OCI-M2 (cell line): ENCODE measurements at regions not wholly inside any gene's neighbourhood (a gene's known extent, or its start where the extent isn't known, plus 50 kb on each side); places are given as distances from the start of the nearest gene placed in this dataset.

Experiments
- DNase-seq: peaks from one replicate; lab custom pipeline; 2025; ENCODE audit not compliant: unreplicated experiment; lab: John Stamatoyannopoulos, UW

DNA sequence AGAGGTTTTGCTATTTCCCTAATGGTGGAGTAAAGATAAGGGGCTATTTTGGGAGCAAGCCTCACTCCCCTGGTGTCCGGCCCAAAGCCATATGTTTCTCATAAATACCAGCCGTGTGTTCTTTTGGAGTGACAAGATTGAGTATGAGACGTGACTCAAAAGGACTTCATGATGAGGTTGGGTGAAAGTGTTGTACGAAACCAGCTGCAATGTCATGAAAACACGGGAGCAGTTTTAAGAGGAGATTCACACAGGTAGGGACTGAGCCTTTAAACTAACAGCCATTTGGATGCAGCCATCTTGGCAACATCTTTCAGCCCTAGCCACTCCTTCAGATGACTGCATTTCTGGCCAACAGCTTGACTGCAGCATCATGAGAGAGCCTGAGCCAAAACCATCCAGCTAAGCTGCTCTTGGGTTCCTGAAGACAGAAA lies 532.3 kb upstream of the USP24 start:
- DNase-seq: no peak

GRCh38 chr1:55746710-55747109 lies 531.5 kb upstream of the USP24 start:
- no peak for DNase-seq

DNA sequence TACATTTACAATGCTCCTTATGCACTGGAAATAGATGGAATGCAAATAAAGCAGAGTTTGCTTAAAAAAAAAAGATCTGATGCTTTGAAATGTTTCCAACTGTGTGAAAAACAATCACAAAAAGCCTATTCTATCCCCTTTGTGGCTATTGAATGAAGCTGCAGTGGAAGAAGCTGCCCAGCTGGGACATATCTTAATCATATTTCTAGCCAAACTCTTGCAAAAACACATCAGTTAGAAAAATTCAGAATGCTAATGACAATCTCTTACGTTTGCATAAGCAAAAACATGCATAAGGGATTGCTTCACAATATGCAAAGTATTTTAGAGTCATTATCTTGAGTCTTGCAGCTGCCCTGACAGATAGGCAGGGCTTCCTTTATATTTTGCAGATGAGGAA lies 526.4 kb upstream of the USP24 start:
- DNase-seq: no peak

DNA sequence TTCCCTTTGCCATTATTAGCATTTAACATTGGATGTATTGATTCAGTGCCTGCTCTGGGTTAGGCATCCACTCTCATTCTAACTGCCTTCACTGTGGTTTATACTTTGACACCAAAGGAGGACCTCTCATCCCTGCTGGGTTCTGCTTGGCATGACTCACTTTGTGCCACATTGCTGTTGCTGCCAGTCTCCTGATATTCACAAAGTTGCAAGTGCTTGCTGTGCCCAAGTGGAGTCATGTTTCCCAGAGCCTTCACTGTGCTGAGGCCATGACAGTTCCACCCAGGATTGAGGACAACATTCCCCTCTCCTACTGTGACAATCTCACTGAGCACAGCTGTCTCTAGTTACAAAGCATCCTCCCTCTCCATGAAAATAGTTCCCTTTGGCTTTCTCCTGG lies 519.9 kb upstream of the USP24 start:
- no peak for DNase-seq

DNA sequence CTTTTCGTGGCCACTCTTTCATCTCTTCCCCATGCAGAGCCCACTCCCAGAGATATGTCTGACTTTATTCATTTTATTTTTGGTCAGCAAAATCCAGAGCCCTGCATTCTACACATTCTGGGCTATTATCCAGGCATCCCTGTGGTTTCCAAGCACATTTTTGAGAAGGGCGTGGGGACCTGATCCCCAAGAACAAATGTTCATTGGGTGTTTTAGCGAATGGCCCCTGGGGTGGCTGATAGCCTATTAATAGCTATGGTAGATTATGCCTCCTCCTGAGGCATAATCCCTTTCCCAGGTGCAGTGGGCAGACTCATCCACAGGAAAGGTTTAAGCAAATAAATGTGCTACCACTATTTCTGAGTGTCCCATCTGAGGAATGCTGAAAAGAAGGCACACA lies 511.8 kb upstream of the USP24 start:
- no peak for DNase-seq

- DNase-seq: no peak
These were observed 510.2 kb upstream of the USP24 start for GRCh38 chr1:55725378-55725777.

- DNase-seq: no peak
These were observed 509.6 kb upstream of the USP24 start for GRCh38 chr1:55724551-55725325.

DNA sequence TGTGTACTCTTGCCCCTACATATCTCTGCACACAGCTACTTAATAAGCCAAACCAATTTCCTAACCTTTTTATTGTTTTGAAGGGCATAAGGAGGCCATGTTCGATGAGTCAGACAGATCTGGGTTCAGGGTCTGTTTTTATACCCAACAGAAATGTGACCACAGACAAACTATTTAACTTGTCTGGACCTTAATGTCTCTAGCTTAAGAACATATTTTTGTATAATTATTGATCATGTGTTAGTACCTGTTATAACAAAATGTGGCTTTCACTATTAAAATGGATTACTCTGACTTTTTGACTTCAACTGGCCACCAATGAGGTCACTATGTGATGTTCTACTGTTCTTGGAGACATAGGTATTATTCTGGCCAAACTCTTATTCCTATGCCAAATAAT lies 507.8 kb upstream of the USP24 start:
- DNase-seq: no peak

- no peak for DNase-seq
These were observed 505.1 kb upstream of the USP24 start for GRCh38 chr1:55720261-55720660.

GRCh38 chr1:55718758-55719671 lies 503.9 kb upstream of the USP24 start:
- DNase-seq: no peak

- no peak for DNase-seq
These were observed 501.9 kb upstream of the USP24 start for GRCh38 chr1:55717111-55717510.

GRCh38 chr1:55716610-55717009 lies 501.4 kb upstream of the USP24 start:
- no peak for DNase-seq

DNA sequence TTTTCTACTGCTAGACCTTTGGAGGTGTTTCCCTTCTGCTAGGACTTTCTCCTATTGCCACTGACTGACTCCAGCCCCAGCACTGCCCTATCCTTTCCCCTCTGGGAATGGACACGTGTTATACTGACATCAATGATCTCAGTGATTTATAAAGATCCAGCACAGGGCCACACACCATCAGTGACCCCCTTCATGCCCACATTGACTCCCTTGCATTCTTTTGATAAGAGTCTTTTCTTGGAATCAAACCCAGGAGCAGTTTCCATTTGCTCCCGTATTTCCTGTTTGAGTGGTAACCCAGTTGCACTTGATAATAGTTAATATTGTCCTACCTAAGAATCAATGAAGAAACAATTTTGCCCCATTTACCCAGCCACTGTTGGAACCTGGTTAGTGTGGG lies 501.0 kb upstream of the USP24 start:
- no peak for DNase-seq

GRCh38 chr1:55714230-55714629 lies 499.1 kb upstream of the USP24 start:
- DNase-seq: no peak

GRCh38 chr1:55713516-55713915 lies 498.4 kb upstream of the USP24 start:
- no peak for DNase-seq

GRCh38 chr1:55712148-55712547 lies 497.0 kb upstream of the USP24 start:
- no peak for DNase-seq

GRCh38 chr1:55708781-55709180 lies 493.6 kb upstream of the USP24 start:
- DNase-seq: no peak

DNA sequence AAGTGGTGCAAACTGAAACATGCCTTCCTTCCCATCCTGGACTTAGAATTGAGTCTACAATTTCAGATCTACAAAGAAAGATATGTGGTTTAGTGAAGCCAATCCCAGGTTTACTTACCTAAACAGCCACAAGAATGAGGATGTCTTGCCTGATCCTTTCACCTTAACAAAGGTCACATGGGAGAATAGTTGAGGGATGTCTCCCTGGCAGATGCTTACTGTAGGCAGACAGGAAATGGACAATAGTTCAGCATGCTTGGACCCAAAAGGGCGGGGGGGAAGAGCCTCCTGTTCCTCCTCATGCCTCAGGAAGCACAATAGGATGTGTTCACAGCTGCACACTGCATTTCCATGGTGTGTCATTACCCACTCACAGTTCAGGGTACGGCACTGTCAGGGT lies 492.7 kb upstream of the USP24 start:
- no peak for DNase-seq

DNA sequence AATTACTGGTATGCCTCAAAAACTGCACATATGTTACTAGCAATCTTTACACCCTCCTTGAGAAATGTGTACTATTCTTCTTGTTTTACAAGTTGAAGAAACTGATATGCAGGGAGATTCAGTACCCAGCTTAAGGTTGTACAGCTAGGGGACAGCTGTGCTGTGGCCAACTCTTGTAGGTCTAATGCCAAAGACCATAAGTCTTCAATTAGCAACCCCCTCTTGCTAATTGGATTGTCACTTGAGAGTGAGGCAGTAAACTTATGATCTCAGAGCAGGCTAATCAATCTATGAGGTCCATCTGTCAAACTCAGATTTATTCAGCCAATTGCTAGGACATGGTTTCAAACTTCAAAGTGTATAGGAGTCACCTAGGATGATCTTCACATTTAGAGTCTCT lies 492.0 kb upstream of the USP24 start:
- DNase-seq: no peak

GRCh38 chr1:55706397-55706796 lies 491.2 kb upstream of the USP24 start:
- DNase-seq: no peak

DNA sequence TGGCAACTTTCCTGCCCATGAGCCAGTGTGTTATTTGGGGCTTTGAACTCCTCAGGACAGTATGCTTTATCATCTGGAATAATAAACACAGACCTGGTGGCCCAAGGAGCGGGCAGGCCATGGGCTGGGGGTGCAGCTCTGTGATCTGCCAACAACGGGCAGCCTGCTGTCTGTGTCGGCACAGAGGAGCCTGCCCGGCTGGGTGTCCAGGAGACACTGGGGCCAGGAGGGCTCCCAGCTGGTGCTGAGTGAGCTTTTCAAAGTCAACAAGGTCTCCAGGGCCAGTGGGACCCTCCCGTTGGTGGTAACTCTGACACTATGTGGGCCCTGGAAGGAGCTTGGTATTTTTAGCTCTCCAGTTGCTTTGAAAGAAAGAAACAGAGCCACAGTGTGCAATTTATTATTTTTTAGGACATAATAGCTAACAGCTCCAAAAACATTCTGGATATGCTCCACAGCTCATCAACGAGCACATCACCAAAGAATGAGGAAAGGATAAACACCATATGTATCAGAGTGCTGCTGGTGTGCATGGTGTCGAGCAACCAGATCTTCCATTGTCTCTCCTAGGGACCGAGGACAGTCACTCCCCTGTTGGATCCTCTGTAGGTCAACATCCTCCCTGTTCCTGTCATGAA lies 488.7 kb upstream of the USP24 start:
- no peak for DNase-seq

- DNase-seq: no peak
These were observed 486.9 kb upstream of the USP24 start for GRCh38 chr1:55702064-55702463.
